Left lung (tissue), 4 donors: ENCODE measurements at regions not wholly inside any gene's neighbourhood (a gene's known extent, or its start where the extent isn't known, plus 50 kb on each side); places are given as distances from the start of the nearest gene placed in this dataset.

Source experiments
- ATAC-seq: fragments of 200-7000 bp; cut with Tn5 transposase; one replicate; pipeline ENCODE4 v1.9.1; 2020; ENCODE audit warnings: moderate library complexity
- DNase-seq, 4 donors: peaks; one replicate each; pipeline ENCODE4 v3.0.0-alpha.2; 2013 to 2020
- H3K27ac ChIP-seq, 2 donors: fragments of 200-600 bp; sonication (generic) in 1 of 2; one replicate each; pipeline versions ENCODE4 v1.5.0 to v1.8.0; 2020 to 2021
- H3K27me3 ChIP-seq, 2 donors: fragments of 200-600 bp; sonication (generic) in 1 of 2; one replicate each; pipeline versions ENCODE4 v1.5.0 to v1.8.0; 2020 to 2021
- H3K36me3 ChIP-seq, 2 donors: fragments of 200-600 bp; sonication (generic) in 1 of 2; one replicate each; pipeline versions ENCODE4 v1.5.0 to v1.8.0; 2020 to 2021
- H3K4me1 ChIP-seq, 2 donors: fragments of 200-600 bp; one replicate each; pipeline ENCODE4 v1.8.0; 2021
- H3K4me3 ChIP-seq, 2 donors: fragments of 200-600 bp; sonication (generic) in 1 of 2; one replicate each; pipeline versions ENCODE4 v1.5.0 to v1.8.0; 2020 to 2021; ENCODE audit warnings: mild to moderate bottlenecking in 1 of 2
- H3K9me3 ChIP-seq, 2 donors: fragments of 200-600 bp; sonication (generic) in 1 of 2; one replicate each; pipeline versions ENCODE4 v1.5.0 to v1.8.0; 2020 to 2021
- intact Hi-C, 2 donors: fragments of 100-400 bp; cut with DNase I; formaldehyde crosslinking; loops; one replicate each; pipeline versions ENCODE4 v1.11.2 to v1.14.2; 2022
- TF ChIP-seq, protein P1 (sequence below), 2 donors: fragments of 200-600 bp; sonication (generic) in 1 of 2; IDR thresholded peaks; one replicate each; pipeline versions ENCODE4 v1.5.0 to v1.8.0; 2021; ENCODE audit warnings: antibody characterized with exemption in 2 of 2
- donor health status: DM: no; HTN: yes; CAD: no.
- donor health status: DM: no; HTN: no; CAD: no.

DNA sequence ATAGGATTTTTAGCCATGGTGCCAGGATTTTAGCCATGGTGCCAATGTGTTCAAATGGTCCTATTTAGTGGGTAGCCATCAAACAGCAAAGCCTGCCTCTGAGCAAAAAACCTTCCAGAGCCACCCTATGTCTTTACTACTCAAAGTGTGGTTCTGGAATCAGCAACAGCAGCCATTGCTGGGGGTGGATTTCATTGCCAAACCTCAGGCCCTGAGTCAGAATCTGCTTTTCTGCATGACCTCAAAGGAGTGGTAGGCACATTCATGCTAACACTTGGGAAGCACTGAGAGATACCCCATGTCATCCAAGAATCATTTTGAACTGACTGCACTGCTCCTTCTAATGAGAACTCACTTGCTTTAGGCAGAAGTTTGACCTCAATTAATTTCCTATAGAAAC lies 603.0 kb downstream of the CDY2B start:
- ATAC-seq, result no peak
- intact Hi-C loops, result no loop called here
- H3K36me3 ChIP-seq, result no peaks in the 10 kb centered on the region
- DNase-seq, result no peak
- no peaks in the 10 kb centered on the region for H3K9me3 ChIP-seq
- no peak overlapping the region for H3K27ac ChIP-seq
- H3K4me3 ChIP-seq, result no peak overlapping the region
- H3K4me1 ChIP-seq, result no peaks in the 10 kb centered on the region
- H3K27me3 ChIP-seq, result no peaks in the 10 kb centered on the region
- TF ChIP-seq, protein P1, sequence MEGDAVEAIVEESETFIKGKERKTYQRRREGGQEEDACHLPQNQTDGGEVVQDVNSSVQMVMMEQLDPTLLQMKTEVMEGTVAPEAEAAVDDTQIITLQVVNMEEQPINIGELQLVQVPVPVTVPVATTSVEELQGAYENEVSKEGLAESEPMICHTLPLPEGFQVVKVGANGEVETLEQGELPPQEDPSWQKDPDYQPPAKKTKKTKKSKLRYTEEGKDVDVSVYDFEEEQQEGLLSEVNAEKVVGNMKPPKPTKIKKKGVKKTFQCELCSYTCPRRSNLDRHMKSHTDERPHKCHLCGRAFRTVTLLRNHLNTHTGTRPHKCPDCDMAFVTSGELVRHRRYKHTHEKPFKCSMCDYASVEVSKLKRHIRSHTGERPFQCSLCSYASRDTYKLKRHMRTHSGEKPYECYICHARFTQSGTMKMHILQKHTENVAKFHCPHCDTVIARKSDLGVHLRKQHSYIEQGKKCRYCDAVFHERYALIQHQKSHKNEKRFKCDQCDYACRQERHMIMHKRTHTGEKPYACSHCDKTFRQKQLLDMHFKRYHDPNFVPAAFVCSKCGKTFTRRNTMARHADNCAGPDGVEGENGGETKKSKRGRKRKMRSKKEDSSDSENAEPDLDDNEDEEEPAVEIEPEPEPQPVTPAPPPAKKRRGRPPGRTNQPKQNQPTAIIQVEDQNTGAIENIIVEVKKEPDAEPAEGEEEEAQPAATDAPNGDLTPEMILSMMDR (IDR thresholded peaks at IDR 0.05), result no peak

DNA sequence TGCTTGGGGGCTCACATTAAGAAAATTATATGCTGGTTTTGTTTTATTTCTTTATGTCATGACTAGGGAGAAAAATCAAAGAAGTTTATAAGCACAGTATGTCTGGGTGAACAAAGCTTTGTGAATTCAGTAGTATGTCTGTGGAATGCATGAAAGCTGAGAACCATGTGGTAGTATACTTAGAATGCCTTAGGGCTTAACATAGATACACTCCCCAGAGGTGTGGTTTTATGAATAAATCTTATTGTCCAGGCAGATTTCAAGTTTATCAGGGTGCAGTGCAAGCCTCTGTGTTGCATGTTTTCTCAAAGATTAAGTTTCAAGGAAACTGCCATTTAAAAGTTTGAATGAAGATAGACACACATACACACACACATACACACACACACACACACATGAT lies 620.5 kb downstream of the CDY2B start:
- Histone ChIP-seq H3K36me3 (no peaks in the 10 kb centered on the region), H3K4me3 (no peak overlapping the region), H3K27me3 (no peaks in the 10 kb centered on the region), H3K9me3 (no peaks in the 10 kb centered on the region), H3K4me1 (no peaks in the 10 kb centered on the region), H3K27ac (no peak overlapping the region)
- intact Hi-C loops, result no loop called here
- DNase-seq (no peak), ATAC-seq (no peak)
- TF ChIP-seq, protein P1 (IDR thresholded peaks at IDR 0.05), result no peak

DNA sequence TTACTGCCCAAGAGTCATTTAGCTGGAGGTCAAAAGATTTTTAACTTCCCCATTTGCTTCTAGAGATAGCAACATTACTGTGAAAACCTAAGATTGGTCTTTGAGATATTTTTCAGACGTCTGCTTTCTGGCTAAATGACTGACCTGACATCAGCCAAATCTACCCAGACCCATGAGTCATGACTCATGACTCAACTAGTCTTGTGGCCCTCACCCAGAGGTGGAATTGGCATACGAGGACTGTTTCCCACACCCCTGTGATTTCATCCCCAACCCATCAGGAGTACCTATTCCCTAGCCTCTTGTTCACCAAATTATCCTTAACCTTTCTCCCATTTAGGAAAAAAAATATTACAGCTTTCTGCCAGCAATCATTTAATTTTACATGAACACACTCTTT lies 641.6 kb downstream of the CDY2B start:
- Histone ChIP-seq H3K4me3 (no peak overlapping the region), H3K36me3 (no peaks in the 10 kb centered on the region), H3K27me3 (no peaks in the 10 kb centered on the region), H3K4me1 (no peaks in the 10 kb centered on the region), H3K27ac (no peak overlapping the region), H3K9me3 (no peaks in the 10 kb centered on the region)
- TF ChIP-seq, protein P1 (IDR thresholded peaks at IDR 0.05), result no peak
- no peak for DNase-seq
- intact Hi-C loops, result no loop called here
- ATAC-seq, result no peak

- H3K9me3 ChIP-seq, result no peaks in the 10 kb centered on the region
- DNase-seq, result no peak
- H3K36me3 ChIP-seq, result no peaks in the 10 kb centered on the region
- intact Hi-C loops, result no loop called here
- ATAC-seq, result no peak
- no peak overlapping the region for H3K27ac ChIP-seq
- H3K4me1 ChIP-seq, result no peaks in the 10 kb centered on the region
- TF ChIP-seq, protein P1 (IDR thresholded peaks at IDR 0.05), result no peak
- no peaks in the 10 kb centered on the region for H3K27me3 ChIP-seq
- no peak overlapping the region for H3K4me3 ChIP-seq
Observed at GRCh38 chrY:17235769-17236168, 644.3 kb downstream of the CDY2B start.

DNA sequence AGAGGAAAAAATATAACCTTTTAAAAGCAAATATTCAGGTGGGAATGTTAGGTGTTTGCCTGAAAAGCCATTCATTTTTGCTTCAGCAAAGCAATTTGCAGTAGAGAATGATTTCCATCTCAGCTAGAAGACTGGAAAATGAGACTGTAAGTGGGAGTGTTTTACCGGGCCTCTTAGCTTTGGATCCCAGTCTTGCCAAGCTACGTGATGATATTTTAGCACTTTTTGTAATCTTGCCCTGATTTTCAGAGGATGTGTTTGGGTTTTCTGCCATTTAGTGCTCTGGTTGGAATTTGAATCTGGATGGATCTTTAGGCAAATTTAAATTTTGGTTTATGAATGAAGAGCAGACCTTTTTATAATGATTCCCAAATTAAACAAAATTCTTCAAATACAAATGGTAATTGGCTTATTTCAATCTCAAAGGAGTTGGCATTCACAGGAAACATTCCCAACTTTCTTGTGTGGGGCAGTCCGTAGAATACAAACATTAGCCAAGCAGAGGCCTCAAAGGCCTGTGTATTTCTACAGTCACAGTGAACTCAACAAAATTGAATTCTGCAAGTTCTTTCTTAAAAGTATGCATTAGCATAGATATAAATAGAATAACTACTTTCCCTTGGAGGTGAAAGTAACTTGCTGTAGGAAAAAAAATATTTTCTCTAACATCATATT lies 646.4 kb downstream of the CDY2B start:
- Histone ChIP-seq H3K27ac (no peak overlapping the region), H3K9me3 (no peaks in the 10 kb centered on the region), H3K4me3 (no peak overlapping the region), H3K27me3 (no peaks in the 10 kb centered on the region), H3K4me1 (no peaks in the 10 kb centered on the region), H3K36me3 (no peaks in the 10 kb centered on the region)
- intact Hi-C loops, result no loop called here
- ATAC-seq (no peak), DNase-seq (no peak)
- TF ChIP-seq, protein P1 (IDR thresholded peaks at IDR 0.05), result no peak
